K562 (cell line): ENCODE measurements at regions not wholly inside any gene's neighbourhood (a gene's known extent, or its start where the extent isn't known, plus 50 kb on each side); places are given as distances from the start of the nearest gene placed in this dataset.

Experiments used
- ATAC-seq: fragments of 200-7000 bp; cut with Tn5 transposase; 3 replicates; pipeline ENCODE4 v1.9.1; 2020; ENCODE audit warnings: moderate library complexity
- BruUV-seq: library from RNA; stranded (reverse); fragments of 400-500 nt; replicated peaks from 2 replicates; lab custom pipeline; 2021; lab: Mats Ljungman, UMichigan
- CTCF ChIA-PET: fragments of 300-600 bp; formaldehyde crosslinking; extraction: SDS; loops from one replicate; lab custom pipeline; 2021; ENCODE audit warnings: low intra/inter-chr PET ratio; lab: Yijun Ruan, JAX
- POLR2A ChIA-PET: fragments of 300-600, 350-650 bp; sonication (Branson Sonifier 250); formaldehyde crosslinking; extraction: SDS; loops from one replicate; lab custom pipeline; 2021; ENCODE audit warnings: antibody characterized with exemption, inconsistent platforms; lab: Yijun Ruan, JAX
- DNase-seq, 4 experiments: peaks; one replicate each; pipeline versions ENCODE4 v3.0.0 to v3.0.0-alpha.2; 2011 to 2018; ENCODE audit warnings: low spot score in 3 of 4, mixed read lengths in 3 of 4; ENCODE audit errors: extremely low read depth in 1 of 4
- FAIRE-seq: peaks from 2 replicates; lab custom pipeline; 2011; peaks lifted over from hg19 to GRCh38; lab: Jason Lieb, UNC
- H2AFZ ChIP-seq: 2 replicates; pipeline ENCODE4 v1.6.0; 2011; ENCODE audit warnings: low read depth, low read length, control low read depth, inconsistent platforms
- H3K27ac ChIP-seq: fragments of 200-600 bp; 3 replicates; pipeline ENCODE4 v1.8.0; 2011; ENCODE audit warnings: low read depth, mild to moderate bottlenecking, control low read depth, inconsistent platforms, low read length, moderate library complexity, mixed read lengths; ENCODE audit errors: extremely low read depth
- H3K27me3 ChIP-seq, 2 experiments: fragments of 300-600 bp in 1 of 2; 2 replicates in 1 of 2; 3 replicates in 1 of 2; pipeline versions ENCODE4 v1.6.0 to v1.8.0; 2011; ENCODE audit warnings: inconsistent platforms in 2 of 2, low read length in 2 of 2, mild to moderate bottlenecking in 1 of 2, mixed read lengths in 1 of 2, moderate library complexity in 1 of 2; ENCODE audit not compliant: control insufficient read depth in 2 of 2, insufficient read depth in 2 of 2
- H3K36me3 ChIP-seq: fragments of 300-600 bp; 3 replicates; pipeline ENCODE4 v1.8.0; 2011; ENCODE audit warnings: mild to moderate bottlenecking, low read length, inconsistent platforms; ENCODE audit not compliant: control insufficient read depth, insufficient read depth
- H3K4me1 ChIP-seq, 2 experiments: fragments of 200-600 bp in 1 of 2; replicated peaks in 1 of 2; 2 replicates in 1 of 2; 3 replicates in 1 of 2; pipeline versions ENCODE4 v1.5.1 to v1.8.0; 2011; ENCODE audit warnings: inconsistent platforms in 2 of 2, low read length in 2 of 2, mild to moderate bottlenecking in 1 of 2, mixed read lengths in 1 of 2, moderate library complexity in 1 of 2; ENCODE audit not compliant: control insufficient read depth in 2 of 2, insufficient read depth in 2 of 2
- H3K4me2 ChIP-seq: 2 replicates; pipeline ENCODE4 v1.6.1; 2011; ENCODE audit warnings: low read length, control low read depth, inconsistent platforms, mixed read lengths; ENCODE audit not compliant: insufficient read depth
- H3K4me3 ChIP-seq: fragments of 200-600 bp; sonication (generic), shearing (Covaris generic); 2 replicates; pipeline ENCODE4 v1.5.1; 2016; ENCODE audit warnings: control low read depth, inconsistent platforms
- H3K79me2 ChIP-seq: fragments of 200-600 bp; 3 replicates; pipeline ENCODE4 v1.8.0; 2011; ENCODE audit warnings: low read length, inconsistent platforms; ENCODE audit not compliant: control insufficient read depth, insufficient read depth
- H3K9ac ChIP-seq, 2 experiments: 2 replicates each; pipeline versions ENCODE4 v1.6.0 to v1.6.1; 2011; ENCODE audit warnings: low read depth in 2 of 2, low read length in 2 of 2, control low read depth in 1 of 2, inconsistent platforms in 1 of 2, mild to moderate bottlenecking in 1 of 2, mixed read lengths in 1 of 2; ENCODE audit not compliant: insufficient read depth in 1 of 2
- H3K9me1 ChIP-seq: one replicate; pipeline ENCODE4 v1.6.0; 2011; ENCODE audit warnings: inconsistent platforms, mild to moderate bottlenecking, low read length, moderate library complexity; ENCODE audit not compliant: control insufficient read depth, insufficient read depth
- H3K9me3 ChIP-seq: replicated peaks from 2 replicates; pipeline ENCODE4 v1.5.1; 2011; ENCODE audit warnings: low read depth, low read length, inconsistent platforms; ENCODE audit not compliant: control insufficient read depth, insufficient read depth
- H4K20me1 ChIP-seq: replicated peaks from 2 replicates; pipeline ENCODE4 v1.6.1; 2011; ENCODE audit warnings: low read length, inconsistent platforms, mixed read lengths; ENCODE audit not compliant: control insufficient read depth, insufficient read depth
- BMI1 ChIP-seq: fragments of 150-350 bp; IDR thresholded peaks from 2 replicates; pipeline ENCODE4 v1.6.1; 2014; ENCODE audit warnings: low read length
- RFX1 ChIP-seq: fragments of 450-650 bp; IDR thresholded peaks from 2 replicates; pipeline ENCODE4 v1.6.1; 2016; ENCODE audit warnings: mild to moderate bottlenecking, moderate library complexity
- RFX7 ChIP-seq: fragments of 250-450 bp; sonication (Bioruptor Pico); IDR thresholded peaks from 2 replicates; pipeline ENCODE4 v1.5.1; 2021; ENCODE audit warnings: mild to moderate bottlenecking
- SMAD2 ChIP-seq: fragments of 150-350 bp; IDR thresholded peaks from 2 replicates; pipeline ENCODE4 v1.6.1; 2014; ENCODE audit warnings: low read depth, mild to moderate bottlenecking, low read length
- SRSF7 ChIP-seq: fragments of 200-400 bp; formaldehyde crosslinking; optimal IDR thresholded peaks from 2 replicates; pipeline ENCODE3; 2017; ENCODE audit warnings: mild to moderate bottlenecking, low read depth, low read length
- ZBTB12 ChIP-seq: fragments of 250-450 bp; sonication (Bioruptor Pico); IDR thresholded peaks from 2 replicates; pipeline ENCODE4 v1.4.0; 2020
- ZBTB33 ChIP-seq: sonication (generic); formaldehyde crosslinking; IDR thresholded peaks from 2 replicates; pipeline ENCODE4 v1.8.1; 2023; ENCODE audit warnings: mild to moderate bottlenecking, missing genetic modification reagents
- WGBS: fragments of 100-300 bp; shearing (Covaris generic); methylation state at CpG from one replicate; pipeline ENCODE4 v1.1.6; 2016; ENCODE audit warnings: low coverage, mixed read lengths; ENCODE audit not compliant: insufficient coverage; ENCODE audit errors: missing lambda C conversion rate; 5-methylcytosine and 5-hydroxymethylcytosine counted together
- in situ Hi-C: fragments of 300-500 bp; cut with MboI; formaldehyde crosslinking; loops from 4 replicates; pipeline ENCODE4 v1.15.0; 2018; ENCODE audit warnings: inconsistent platforms, mixed read lengths
- intact Hi-C: fragments of 100-400 bp; cut with micrococcal nuclease; formaldehyde crosslinking; loops from 2 replicates; pipeline ENCODE4 v1.14.2; 2022

GRCh38 chr12:92034083-92034482 is 111.6 kb downstream of the BTG1 start (continued):
- TF ChIP-seq ZBTB33 (CRISPR knock-in tag) (no peak), BMI1 (no peak), SMAD2 (no peak)

- no TSS peak for BruUV-seq
- ATAC-seq (no peak), DNase-seq (no peak), FAIRE-seq (no peak)
- in situ Hi-C loops (no loop called here), intact Hi-C loops (no loop called here)
- CTCF ChIA-PET: no interaction called here
- Histone ChIP-seq H3K36me3 (no peaks in the 10 kb centered on the region), H3K4me2 (no peak overlapping the region), H3K79me2 (no peaks in the 10 kb centered on the region), H2AFZ (no peak overlapping the region), H3K4me1 (peaks cover 3 to 15% of the 10 kb centered on the region in 2 experiments; a peak in 4 of 5 replicates), H3K9me3 (no peaks in the 10 kb centered on the region), H3K9ac (no peak overlapping the region), H3K9me1 (no peaks in the 10 kb centered on the region), H3K27ac (no peak overlapping the region), H3K4me3 (no peak overlapping the region), H3K27me3 (no peaks in the 10 kb centered on the region), H4K20me1 (no peaks in the 10 kb centered on the region)
- WGBS: 29% methylated on average over 3 of the region's 3 CpGs
- POLR2A ChIA-PET: interaction anchor here (1.1 kb wide), 1 partner anchor 111 kb away, joined by 3 read pairs; no protein-coding TSS in a partner anchor
- TF ChIP-seq ZBTB12 (CRISPR knock-in tag) (no peak), RFX7 (no peak), RFX1 (0 out of 2 replicates have a peak, but pooled peaks have one; percentile 6), SRSF7 (no peak)
These were observed 112.7 kb downstream of the BTG1 start for GRCh38 chr12:92032965-92033364.
